ENCODE measurements at regions not wholly inside any gene's neighbourhood (a gene's known extent, or its start where the extent isn't known, plus 50 kb on each side); places are given as distances from the start of the nearest gene placed in this dataset.

DNA sequence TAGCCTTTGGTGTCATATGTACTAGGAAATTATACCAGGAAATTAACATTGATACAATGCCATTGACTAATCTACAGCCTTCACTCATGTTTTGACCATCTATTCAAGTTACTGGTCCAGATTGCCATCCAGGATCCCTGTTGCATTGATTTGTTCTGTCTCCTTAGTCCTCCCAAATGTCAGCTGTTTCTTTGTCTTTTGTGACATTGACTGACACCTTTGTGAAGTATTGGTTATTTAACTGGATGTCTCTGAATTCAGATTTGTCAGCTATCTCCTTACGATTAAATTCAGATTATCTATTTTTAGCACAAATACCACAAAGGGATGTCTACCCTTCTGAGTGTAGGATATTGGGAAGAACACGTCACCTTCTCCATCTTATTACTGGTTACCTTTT lies 73.7 kb upstream of the CTNND2 start (continued):
- no peak for TF ChIP-seq ISL1 (CRISPR knock-in tag; IDR thresholded peaks at IDR 0.05)
- TF ChIP-seq, protein P1, sequence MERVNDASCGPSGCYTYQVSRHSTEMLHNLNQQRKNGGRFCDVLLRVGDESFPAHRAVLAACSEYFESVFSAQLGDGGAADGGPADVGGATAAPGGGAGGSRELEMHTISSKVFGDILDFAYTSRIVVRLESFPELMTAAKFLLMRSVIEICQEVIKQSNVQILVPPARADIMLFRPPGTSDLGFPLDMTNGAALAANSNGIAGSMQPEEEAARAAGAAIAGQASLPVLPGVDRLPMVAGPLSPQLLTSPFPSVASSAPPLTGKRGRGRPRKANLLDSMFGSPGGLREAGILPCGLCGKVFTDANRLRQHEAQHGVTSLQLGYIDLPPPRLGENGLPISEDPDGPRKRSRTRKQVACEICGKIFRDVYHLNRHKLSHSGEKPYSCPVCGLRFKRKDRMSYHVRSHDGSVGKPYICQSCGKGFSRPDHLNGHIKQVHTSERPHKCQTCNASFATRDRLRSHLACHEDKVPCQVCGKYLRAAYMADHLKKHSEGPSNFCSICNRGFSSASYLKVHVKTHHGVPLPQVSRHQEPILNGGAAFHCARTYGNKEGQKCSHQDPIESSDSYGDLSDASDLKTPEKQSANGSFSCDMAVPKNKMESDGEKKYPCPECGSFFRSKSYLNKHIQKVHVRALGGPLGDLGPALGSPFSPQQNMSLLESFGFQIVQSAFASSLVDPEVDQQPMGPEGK (CRISPR knock-in tag; IDR thresholded peaks at IDR 0.05; ENCODE audit: borderline replicate concordance): no peak
- TF ChIP-seq TOX (CRISPR knock-in tag; IDR thresholded peaks at IDR 0.05; ENCODE audit: borderline replicate concordance): no peak
- TF ChIP-seq CSDC2 (CRISPR knock-in tag; IDR thresholded peaks at IDR 0.05): no peak

DNA sequence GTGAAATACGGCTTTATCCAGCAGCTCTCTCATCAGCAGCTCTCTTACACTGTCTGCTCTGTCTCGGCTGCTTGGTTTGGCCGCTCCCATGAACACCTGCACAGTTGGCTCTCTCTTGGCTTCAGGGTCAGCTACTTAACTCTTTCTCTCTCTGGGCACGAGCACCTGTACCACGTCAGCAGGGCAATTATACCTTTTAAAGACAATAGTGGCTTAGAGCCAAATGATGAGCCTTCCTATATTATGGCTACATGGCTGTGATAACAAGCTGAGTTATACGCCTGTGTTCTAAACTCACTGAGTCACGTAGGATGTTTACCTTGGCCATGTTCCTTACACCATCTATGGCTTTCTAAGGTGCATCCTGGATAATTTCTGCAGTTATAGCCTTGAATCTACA lies 69.2 kb upstream of the CTNND2 start:
- TF ChIP-seq ZC3H10 (CRISPR knock-in tag; IDR thresholded peaks at IDR 0.05) (no peak), ZFP3 (CRISPR knock-in tag; IDR thresholded peaks at IDR 0.05) (no peak), BACH2 (CRISPR knock-in tag; IDR thresholded peaks at IDR 0.05; ENCODE audit: borderline replicate concordance) (no peak), ZNF70 (CRISPR knock-in tag; IDR thresholded peaks at IDR 0.05) (no peak), ZNF565 (CRISPR knock-in tag; conservative IDR thresholded peaks at IDR 0.05; ENCODE audit: low read depth) (no peak)
- TF ChIP-seq, protein P2, sequence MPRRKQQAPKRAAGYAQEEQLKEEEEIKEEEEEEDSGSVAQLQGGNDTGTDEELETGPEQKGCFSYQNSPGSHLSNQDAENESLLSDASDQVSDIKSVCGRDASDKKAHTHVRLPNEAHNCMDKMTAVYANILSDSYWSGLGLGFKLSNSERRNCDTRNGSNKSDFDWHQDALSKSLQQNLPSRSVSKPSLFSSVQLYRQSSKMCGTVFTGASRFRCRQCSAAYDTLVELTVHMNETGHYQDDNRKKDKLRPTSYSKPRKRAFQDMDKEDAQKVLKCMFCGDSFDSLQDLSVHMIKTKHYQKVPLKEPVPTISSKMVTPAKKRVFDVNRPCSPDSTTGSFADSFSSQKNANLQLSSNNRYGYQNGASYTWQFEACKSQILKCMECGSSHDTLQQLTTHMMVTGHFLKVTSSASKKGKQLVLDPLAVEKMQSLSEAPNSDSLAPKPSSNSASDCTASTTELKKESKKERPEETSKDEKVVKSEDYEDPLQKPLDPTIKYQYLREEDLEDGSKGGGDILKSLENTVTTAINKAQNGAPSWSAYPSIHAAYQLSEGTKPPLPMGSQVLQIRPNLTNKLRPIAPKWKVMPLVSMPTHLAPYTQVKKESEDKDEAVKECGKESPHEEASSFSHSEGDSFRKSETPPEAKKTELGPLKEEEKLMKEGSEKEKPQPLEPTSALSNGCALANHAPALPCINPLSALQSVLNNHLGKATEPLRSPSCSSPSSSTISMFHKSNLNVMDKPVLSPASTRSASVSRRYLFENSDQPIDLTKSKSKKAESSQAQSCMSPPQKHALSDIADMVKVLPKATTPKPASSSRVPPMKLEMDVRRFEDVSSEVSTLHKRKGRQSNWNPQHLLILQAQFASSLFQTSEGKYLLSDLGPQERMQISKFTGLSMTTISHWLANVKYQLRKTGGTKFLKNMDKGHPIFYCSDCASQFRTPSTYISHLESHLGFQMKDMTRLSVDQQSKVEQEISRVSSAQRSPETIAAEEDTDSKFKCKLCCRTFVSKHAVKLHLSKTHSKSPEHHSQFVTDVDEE (CRISPR knock-in tag; IDR thresholded peaks at IDR 0.05): no peak
- TF ChIP-seq, protein P3, sequence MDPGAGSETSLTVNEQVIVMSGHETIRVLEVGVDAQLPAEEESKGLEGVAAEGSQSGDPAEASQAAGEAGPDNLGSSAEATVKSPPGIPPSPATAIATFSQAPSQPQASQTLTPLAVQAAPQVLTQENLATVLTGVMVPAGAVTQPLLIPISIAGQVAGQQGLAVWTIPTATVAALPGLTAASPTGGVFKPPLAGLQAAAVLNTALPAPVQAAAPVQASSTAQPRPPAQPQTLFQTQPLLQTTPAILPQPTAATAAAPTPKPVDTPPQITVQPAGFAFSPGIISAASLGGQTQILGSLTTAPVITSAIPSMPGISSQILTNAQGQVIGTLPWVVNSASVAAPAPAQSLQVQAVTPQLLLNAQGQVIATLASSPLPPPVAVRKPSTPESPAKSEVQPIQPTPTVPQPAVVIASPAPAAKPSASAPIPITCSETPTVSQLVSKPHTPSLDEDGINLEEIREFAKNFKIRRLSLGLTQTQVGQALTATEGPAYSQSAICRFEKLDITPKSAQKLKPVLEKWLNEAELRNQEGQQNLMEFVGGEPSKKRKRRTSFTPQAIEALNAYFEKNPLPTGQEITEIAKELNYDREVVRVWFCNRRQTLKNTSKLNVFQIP (CRISPR knock-in tag; IDR thresholded peaks at IDR 0.05; ENCODE audit: borderline replicate concordance, low read depth): no peak
- ATAC-seq: no peak

GRCh38 chr5:11963227-11963626 lies 59.0 kb upstream of the CTNND2 start:
- no peak for ATAC-seq
- no peak for TF ChIP-seq SNAI2 (CRISPR knock-in tag; IDR thresholded peaks at IDR 0.05)
- no peak for TF ChIP-seq ZFP30 (CRISPR knock-in tag; IDR thresholded peaks at IDR 0.05)
- no peak for TF ChIP-seq ESRRG (CRISPR knock-in tag; IDR thresholded peaks at IDR 0.05)
- TF ChIP-seq TOX (CRISPR knock-in tag; IDR thresholded peaks at IDR 0.05; ENCODE audit: borderline replicate concordance): no peak
- no peak for TF ChIP-seq CSDC2 (CRISPR knock-in tag; IDR thresholded peaks at IDR 0.05)
- TF ChIP-seq GLIS3 (CRISPR knock-in tag; IDR thresholded peaks at IDR 0.05): no peak
- TF ChIP-seq OSR1 (CRISPR knock-in tag; IDR thresholded peaks at IDR 0.05): no peak
- TF ChIP-seq, protein P1 (CRISPR knock-in tag; IDR thresholded peaks at IDR 0.05; ENCODE audit: borderline replicate concordance): no peak
- no peak for TF ChIP-seq ZNF565 (CRISPR knock-in tag; conservative IDR thresholded peaks at IDR 0.05; ENCODE audit: low read depth)
- TF ChIP-seq ZNF70 (CRISPR knock-in tag; IDR thresholded peaks at IDR 0.05): no peak
- no peak for TF ChIP-seq ARNTL (CRISPR knock-in tag; IDR thresholded peaks at IDR 0.05; ENCODE audit: borderline replicate concordance, low read depth)
- TF ChIP-seq BACH2 (CRISPR knock-in tag; IDR thresholded peaks at IDR 0.05; ENCODE audit: borderline replicate concordance): no peak
- TF ChIP-seq ZFP3 (CRISPR knock-in tag; IDR thresholded peaks at IDR 0.05): no peak
- TF ChIP-seq CSRNP3 (CRISPR knock-in tag; IDR thresholded peaks at IDR 0.05): no peak
- TF ChIP-seq, protein P2 (CRISPR knock-in tag; IDR thresholded peaks at IDR 0.05): no peak
- TF ChIP-seq RARB (CRISPR knock-in tag; IDR thresholded peaks at IDR 0.05): no peak
- no peak for TF ChIP-seq ISL1 (CRISPR knock-in tag; IDR thresholded peaks at IDR 0.05)

All from SK-N-SH treated with all-trans-retinoic acid at 6 μM for 48 hours (cell line).